Myocyte (in vitro differentiated cells): ENCODE measurements at regions not wholly inside any gene's neighbourhood (a gene's known extent, or its start where the extent isn't known, plus 50 kb on each side); places are given as distances from the start of the nearest gene placed in this dataset.
A peak's percentile ranks its signal among the peaks of the same experiment; 100 is the strongest.

Source experiments
- DNase-seq: peaks from one replicate; pipeline ENCODE4 v3.0.0-alpha.2; 2012; ENCODE audit warnings: low read depth

DNA sequence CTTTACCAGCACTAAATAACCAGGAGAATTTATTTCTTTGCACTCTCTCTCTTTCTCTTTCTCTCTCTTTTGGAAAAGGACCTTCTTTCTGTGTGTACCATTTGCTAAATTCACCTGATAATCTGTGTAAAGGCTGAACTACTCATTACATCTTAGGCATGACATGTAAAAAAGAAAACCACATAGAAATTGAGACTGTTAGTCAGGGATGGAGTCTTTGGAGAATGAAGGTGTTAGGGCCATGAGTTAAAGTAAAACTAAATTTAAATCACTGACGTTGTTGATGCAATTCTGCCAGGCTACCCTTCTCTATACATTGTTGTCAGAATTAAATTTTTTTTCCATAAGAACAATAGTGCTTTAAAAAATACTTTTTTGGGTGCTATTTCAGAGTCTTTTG lies 263.3 kb downstream of the PTEN start:
- DNase-seq, result no peak

DNA sequence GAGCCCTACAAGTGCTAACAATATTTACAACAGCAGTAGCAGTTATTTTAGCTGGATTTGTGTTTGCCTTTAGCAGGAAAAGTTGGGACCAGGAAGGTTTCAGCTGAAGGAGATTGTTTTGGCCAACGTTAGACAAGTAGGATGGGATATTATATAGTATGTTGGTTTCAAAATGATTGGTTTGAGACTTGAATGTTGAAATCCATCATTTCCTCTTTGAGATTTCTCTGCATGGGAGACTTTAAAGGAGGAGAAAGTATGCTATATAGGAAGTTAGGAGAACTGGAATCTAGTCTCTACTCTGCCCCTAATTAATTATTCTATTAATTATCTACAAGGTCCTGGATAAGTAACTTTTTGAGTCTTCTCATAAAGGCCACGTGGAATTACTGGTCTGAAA lies 263.8 kb downstream of the PTEN start:
- DNase-seq, result no peak

DNA sequence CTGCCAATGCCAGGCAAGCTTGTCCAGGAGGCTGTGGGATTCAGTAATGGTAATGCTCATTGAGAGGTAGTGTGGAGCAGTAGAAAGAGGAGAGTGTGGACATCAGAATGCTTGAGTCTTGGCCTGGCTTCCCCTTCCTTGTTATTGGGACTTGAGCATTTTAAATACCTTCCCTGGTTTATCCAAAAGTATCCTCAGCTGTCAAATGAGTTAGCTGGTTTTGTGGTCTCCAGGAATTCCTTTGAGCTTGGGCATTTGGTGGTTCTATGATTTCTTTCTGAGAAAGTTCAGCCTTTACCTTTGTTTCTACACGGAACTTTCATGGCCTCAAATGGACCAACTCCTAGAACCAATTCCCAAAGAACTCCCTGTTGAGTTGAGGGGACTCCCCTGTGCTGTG lies 264.3 kb downstream of the PTEN start:
- DNase-seq, result peak; percentile 77

DNA sequence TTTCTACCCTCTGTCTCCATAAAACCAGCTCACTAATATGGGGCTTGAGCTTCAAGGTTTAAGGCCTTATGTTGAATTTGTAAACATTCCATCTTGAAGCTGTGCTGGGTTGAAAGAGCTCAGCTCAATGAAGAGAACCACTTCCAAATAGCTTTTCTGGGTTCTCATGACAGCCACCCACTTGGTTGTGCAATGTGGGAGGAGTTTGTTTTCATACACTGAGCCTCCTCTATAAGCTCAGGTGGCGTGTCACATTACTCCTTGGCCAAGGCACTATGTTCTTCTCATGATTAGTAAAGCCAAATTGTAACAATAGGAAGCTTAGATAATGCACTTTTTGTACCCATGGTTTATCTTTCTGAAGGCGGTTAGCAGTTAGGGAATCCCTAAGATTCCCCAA lies 265.6 kb downstream of the PTEN start:
- DNase-seq, result no peak

DNA sequence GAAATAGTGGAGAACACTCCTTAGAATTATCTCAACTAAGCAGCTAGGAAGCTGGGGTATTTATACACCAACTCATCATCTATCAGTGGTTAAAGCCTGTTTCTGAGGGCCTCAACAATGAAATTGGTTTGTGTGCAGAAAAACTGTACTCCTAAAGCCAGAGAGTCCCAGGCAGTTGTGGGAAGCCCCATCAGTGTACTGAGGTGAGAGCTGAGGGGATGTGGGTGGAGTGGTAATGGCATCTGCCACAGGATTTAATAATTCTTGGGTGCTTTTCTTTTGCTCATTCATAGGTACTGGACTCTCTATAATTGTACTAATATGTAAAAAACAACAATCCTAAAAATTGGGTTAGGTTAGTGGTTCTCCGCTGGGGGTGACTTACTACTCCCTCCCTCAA lies 267.5 kb downstream of the PTEN start:
- DNase-seq, result no peak

DNA sequence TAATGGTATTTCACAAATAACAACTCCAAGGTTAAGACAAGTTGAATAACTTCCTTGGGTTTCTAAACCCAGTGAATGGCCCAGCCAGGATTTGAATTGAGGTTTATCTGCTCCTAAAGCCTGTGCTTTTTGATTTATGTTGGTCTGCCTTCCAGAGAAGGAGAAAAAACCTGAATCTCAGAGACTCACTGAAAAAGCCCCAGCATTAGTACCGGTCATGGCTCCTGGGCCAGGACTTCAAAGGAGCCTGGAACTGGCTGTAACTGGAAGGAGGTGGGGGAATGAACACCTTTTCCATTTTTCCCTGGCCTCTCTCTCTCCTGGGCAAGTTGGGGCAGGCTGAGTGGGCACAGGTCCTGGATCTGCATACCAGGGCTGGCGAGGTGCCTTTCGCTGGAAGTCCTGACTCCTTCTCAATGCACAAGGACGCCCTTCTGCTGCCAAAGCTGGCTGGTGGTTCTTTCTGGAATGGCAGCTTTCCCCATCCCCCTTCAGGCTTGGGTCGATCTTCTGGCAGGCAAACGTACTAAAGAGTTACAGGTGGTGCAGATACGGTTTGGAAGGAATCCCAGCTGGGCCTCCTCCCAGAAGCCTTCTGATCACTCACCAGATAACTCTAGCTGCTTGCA lies 268.2 kb downstream of the PTEN start:
- peak; percentile 21 for DNase-seq

DNA sequence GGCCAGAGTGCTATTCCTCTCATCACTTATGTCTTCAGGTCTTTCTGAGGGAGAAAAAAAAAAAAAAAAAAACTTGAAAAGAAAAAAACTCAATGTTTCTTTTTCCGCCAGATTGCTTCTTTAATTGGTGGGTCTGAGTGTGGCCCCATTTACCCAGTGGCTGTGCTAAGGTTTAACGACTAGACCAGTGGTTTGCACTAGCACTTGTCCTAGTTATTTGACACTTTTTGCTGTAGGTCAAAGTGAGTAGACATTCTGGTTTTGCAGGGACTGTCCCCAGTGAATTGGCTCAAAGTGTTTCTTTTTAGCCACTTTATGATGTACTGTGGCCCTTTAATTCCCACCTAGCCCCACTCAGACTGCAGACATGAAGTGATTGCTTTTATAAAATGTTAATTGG lies 273.3 kb downstream of the PTEN start:
- no peak for DNase-seq

DNA sequence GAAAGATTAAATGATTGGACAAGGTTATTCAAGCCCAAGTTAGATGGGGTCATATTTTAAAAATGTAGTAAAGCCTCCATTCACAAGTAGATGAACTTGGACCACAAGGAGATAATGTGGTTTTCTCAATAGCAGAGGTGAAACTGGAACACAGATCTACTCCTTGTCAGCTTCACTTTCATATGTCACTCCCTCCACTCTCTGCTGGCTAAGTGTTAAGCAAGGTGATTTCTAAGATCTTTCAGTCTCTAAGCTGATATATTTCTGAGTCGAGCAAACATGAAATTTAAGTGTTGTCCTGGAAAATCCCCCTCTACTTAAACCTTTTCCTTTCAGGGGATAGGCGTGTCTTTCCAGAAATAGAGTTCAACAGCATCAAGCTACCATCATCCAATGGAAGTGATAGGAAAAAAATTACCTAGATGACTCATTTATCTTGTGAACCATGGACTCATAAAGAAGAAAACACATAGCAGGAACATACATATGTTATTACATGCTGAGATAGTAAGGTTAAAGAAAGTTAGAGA lies 275.0 kb downstream of the PTEN start:
- DNase-seq, result no peak

DNA sequence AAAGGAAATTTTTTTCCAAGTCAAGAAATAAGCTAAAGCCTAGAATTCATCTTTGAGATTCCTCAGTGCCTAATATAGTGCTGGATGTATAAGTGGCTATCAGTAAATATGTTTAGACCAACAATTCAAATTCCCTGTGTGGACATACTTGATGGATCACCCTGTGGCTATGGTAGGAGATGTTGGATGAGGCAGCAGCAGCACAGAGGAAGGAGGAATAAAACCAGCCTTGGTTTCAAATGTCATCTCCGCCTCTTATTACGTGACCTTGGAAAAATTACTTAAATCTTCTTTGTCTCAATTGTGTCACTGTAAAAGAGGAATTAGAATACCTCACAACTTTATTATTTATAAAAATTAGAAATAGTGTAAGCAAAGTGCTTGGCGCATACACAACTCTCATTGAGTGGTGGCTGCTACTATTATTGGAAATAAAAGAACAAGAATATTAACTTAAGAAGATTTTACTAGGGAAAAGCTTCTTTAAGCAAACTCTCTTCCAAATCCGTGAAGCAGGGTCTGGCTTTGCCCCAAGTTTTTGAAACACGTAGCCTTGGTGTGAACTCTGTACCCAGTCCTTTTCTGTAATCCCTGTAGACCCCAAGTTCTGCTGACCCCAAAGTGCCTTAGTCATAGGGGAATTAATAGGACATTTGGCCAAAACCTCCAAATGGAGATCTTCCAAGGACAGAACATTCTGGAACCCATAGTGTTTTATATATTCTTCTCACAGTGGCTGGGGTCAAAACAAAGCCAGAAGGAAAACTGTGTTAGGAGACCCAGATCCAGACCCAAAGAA lies 283.8 kb downstream of the PTEN start:
- DNase-seq, result no peak

DNA sequence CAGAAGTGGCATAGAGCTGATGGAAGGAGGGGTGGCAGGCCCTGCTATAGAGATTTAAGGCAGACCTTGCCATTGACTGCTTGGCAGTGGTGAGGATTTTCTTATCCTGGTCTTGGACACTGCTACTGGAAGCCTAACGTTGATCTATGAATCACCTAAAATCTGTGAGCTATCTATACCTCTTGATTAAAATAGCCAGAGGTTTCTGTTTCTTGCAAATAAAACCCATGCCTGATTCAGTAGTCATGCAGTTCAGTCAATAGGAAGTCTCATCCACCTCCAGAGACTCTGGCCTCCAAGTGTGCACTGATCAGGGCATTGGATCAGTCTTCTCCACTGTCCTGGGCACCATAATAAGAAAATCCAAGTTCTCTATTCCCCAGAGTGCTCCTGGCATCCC lies 286.5 kb downstream of the PTEN start:
- DNase-seq, result no peak

DNA sequence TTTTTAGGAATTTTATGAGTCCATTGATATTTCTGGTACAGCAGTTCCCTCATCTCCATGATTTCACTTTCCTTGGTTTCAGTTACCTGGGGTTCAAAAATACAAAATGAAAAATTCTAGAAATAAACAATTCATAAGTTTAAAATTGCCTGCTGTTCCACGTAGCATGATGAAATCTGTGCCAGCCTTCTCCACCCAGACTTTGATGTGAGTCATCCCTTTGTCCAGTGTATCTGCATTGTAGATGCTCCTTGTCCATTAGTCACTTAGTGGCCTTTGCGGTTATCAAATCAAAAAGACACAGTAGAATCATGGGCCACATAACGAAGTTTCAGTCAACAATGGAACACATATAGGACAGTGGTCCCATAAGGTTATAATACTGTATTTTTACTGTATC lies 286.9 kb downstream of the PTEN start:
- peak; percentile 80 for DNase-seq

DNA sequence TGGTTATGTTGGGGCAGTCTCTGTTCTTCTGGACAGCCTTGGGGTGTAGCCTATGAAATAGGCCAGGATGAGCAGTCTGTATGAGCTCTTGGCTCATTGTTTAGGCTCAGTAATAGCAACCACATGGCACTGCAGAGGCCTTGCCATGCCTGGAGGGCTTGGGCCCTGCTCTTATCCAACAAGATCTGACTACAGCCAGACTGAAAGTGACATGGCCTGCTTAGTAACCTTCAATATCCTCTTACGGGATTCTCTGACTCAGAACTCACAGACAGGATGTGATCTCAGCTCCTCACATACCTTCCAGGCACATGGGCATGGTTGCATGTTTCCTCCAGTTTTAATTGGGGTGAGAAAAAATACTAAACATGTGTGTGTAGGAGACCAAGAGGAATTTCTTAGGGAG lies 289.3 kb downstream of the PTEN start:
- DNase-seq, result peak; percentile 59

DNA sequence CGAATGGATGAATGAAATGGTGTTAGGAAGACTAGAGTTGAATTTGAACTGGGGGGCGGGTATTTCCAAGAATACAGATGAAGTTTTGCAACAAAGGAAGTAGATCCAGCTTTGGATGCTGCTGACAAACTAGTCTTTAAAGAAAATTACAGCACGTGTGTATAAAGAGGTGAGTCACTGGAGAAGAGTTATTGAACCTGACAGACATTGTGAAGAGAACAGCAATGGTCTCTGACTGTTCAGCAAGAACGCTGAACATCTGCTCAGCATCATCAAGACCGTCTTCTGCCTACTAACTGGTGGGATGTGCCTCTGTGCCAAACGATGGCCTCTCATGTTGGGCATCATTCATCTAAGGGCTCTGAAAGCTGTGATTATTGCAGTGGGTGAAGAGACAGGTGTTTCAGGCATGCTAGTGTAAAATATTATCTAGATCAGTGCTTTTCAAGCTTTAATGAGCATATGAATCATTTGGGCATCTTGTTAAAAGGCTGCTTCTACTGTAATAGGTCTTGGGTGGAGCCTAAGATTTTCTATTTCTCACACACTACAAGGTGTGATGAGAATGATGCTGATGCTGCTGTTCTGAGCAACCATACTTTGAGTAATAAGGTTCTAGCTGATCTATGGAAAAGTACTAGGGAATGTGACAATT lies 291.3 kb downstream of the PTEN start:
- no peak for DNase-seq

DNA sequence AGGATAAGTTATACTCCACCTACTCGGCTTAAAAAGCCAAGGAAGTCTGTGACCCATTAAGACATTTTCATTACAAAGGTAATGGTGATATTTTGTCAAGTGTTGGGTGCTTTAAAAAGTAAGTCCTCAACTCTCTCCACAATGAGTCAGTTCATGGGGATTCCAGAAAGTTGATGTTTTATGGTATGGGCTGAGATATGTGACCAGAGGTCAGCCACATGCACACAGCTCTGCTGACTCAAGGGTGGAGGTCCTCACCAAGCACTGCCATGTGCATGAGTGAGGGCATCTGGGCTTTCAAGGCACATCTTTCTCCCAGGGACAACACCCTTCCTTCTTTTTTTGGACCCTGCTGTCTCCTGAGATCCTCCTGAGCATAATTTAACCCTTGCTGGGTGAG lies 292.9 kb downstream of the PTEN start:
- DNase-seq, result no peak

DNA sequence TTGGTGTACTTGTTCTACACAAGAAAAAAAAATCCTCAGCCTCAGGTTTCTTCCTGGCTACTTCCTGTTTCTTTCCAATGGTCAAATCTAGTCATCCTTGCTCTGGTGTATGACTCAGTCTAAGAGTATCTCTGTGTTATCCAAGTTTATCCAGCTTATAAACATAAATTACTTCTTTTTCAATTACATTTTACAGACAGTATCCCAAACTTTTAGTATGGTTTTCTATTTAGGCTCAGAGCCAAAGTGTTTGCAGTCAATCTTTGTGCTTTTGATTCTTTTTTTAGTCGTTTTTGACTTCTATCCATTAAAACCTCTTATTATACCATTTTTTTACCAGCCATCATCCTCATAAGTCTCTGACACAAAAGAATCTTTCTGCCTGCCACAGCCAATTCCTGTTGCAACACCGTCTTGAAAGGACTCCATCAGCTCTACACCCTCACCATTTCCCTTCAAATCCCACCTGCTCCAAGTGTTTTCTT lies 294.6 kb downstream of the PTEN start:
- peak; percentile 65 for DNase-seq

DNA sequence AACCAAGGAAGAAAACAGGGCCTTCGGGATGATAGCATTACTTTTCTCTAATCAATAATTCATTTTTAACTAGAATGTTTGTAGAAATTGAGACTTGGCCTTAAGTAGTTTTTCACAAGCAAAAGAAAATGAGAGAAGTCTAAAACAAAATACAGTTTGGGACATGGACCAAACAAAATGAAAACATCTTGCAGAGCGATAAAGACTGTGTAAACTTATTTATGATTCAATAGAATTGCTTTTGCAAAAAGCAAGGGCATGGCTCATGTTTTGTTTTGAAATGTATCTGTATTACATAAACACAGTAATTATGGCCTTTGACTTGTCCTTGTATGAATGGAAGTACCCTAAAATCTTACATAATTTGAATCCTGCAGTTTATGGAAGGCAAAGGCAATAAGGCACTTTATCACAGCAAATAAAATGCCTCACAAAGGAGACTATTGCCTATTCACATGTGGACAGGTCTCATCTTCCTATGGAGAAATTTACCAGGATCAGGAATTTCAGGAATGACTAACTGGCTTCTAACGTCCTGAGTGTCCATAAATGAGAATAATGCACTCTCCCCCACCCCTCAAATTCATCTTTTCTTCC lies 295.2 kb downstream of the PTEN start:
- no peak for DNase-seq

DNA sequence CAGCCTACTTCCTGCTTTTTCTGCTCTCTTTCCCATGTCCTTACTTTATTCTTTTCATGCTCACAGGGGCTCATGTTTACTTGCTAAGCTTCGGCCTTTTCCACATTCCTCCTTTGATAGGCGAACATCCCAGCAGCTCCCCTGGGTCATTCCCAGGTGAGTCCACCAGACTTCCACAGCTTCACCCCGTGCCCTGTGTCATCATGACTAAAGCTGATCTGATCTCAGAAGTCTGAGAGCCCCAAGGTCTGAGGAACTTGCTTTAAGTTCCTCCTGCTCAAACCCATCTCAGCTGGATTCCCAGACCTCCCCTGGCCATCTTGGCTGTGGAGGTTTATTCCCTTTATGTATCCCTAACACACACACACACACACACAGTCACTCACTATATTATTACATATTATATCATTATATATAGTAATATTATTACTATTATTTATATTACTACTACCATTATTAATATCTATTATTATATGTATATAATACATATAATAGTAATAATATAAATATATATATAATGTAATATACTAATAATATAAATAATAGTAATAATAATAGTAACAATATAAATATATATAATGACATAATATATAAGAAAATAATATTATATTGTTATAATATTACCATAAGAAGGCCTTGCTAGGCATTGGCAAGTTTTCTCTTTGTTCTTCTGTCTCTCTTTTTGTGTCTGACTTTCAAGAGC lies 295.9 kb downstream of the PTEN start:
- DNase-seq, result no peak

DNA sequence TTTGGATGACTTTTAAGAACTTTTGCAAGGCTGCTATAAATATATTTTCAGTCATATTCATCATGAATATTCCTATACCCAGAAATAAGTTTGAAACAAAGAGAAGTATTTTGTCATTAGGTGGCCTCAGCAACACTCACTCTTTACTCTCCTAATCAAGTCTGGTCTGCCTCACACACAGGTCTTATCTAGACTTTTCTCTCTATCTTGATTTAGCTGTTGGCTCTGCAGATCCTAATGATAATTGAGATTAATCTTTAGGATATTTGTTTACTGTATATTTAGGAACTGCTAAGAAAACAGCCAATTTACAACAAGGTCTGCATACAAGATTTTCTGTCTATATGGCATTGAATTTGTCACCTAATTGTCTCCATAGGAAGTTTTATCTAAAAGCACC lies 297.6 kb downstream of the PTEN start:
- no peak for DNase-seq

DNA sequence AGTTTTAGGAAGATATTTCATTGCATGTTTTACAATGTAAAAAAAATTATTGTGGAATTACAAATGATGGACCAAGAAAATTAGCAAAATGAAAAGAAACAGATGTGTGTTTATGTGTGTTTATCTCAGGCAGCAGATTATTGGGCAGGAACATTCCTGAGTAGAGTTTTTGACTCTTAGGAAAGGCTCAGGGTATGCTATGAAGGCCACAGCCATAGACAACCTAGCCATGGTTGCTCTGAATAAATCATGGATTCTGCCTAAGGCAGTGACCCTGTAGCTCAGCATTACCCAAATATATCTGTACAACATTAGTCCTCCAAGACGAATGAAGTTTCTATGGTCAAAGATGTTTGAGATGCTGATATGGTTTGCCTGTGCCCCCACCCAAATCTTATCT lies 298.3 kb downstream of the PTEN start:
- DNase-seq, result no peak

DNA sequence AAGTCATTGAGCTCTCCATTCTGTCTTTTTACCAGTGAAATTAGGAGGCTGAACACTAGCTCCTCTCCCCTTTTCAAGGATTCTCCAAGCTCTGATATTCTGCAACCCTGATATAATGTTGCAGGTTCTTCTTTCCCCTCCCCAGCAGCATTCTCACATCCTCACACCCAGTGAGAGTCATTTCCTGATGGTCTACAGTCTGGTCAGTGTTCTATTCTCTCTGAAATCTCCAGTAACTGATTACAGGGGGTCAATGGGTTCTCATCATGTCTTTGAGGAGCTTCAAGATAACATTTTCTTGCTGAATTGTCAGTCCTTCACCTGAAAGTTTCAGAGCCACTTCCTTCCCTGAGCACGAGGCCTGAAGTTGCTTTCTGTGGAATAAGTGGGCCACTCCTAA lies 299.4 kb downstream of the PTEN start:
- DNase-seq, result no peak

DNA sequence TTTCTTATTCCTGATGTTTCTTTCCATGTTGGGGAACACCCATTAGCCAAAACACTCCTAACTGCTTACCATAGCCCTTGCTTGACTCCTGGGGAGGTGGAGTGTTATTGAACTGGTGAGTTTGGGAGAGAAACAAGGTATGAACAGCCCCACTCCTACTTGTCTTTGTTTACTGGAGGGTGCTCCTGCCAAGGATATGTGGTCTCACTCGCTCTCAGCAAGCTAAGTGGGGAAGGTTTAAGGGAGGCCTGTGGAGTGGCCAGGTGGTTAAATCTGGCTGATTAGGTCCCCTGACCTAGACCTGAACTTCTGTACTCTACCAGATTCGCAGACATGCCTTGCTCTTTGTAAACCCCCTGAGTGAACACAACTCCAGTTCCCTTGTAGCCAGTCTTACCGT lies 300.1 kb downstream of the PTEN start:
- DNase-seq, result no peak
